ENCODE measurements at regions not wholly inside any gene's neighbourhood (a gene's known extent, or its start where the extent isn't known, plus 50 kb on each side); places are given as distances from the start of the nearest gene placed in this dataset.

- DNase-seq (ENCODE audit: low spot score) = no peak
These were observed 208.5 kb upstream of the NRP1 start for GRCh38 chr10:33542752-33543505.

GRCh38 chr10:33539116-33539515 is 204.6 kb upstream of the NRP1 start:
- DNase-seq (ENCODE audit: low spot score) = no peak

- no peak for DNase-seq (ENCODE audit: low spot score)
These were observed 202.6 kb upstream of the NRP1 start for GRCh38 chr10:33537066-33537465.

- no peak for DNase-seq (ENCODE audit: low spot score)
These were observed 202.0 kb upstream of the NRP1 start for GRCh38 chr10:33536508-33536907.

GRCh38 chr10:33535866-33536265 is 201.4 kb upstream of the NRP1 start:
- DNase-seq (ENCODE audit: low spot score) = no peak

- DNase-seq (ENCODE audit: low spot score) = no peak
These were observed 199.9 kb upstream of the NRP1 start for GRCh38 chr10:33534416-33534815.

- no peak for DNase-seq (ENCODE audit: low spot score)
These were observed 199.1 kb upstream of the NRP1 start for GRCh38 chr10:33533612-33534011.

- DNase-seq (ENCODE audit: low spot score) = no peak
These were observed 198.4 kb upstream of the NRP1 start for GRCh38 chr10:33532901-33533300.

GRCh38 chr10:33529234-33529633 is 194.8 kb upstream of the NRP1 start:
- no peak for DNase-seq (ENCODE audit: low spot score)

GRCh38 chr10:33524966-33525365 is 190.5 kb upstream of the NRP1 start:
- DNase-seq (ENCODE audit: low spot score) = no peak

GRCh38 chr10:33524041-33524440 is 189.6 kb upstream of the NRP1 start:
- DNase-seq (ENCODE audit: low spot score) = no peak

GRCh38 chr10:33523236-33523792 is 188.8 kb upstream of the NRP1 start:
- no peak for DNase-seq (ENCODE audit: low spot score)

- DNase-seq (ENCODE audit: low spot score) = no peak
These were observed 187.4 kb upstream of the NRP1 start for GRCh38 chr10:33521904-33522303.

- DNase-seq (ENCODE audit: low spot score) = no peak
These were observed 186.6 kb upstream of the NRP1 start for GRCh38 chr10:33521062-33521461.

GRCh38 chr10:33520223-33520622 is 185.8 kb upstream of the NRP1 start:
- DNase-seq (ENCODE audit: low spot score) = no peak

GRCh38 chr10:33519130-33519860 is 184.8 kb upstream of the NRP1 start:
- no peak for DNase-seq (ENCODE audit: low spot score)

GRCh38 chr10:33510206-33510605 is 175.7 kb upstream of the NRP1 start:
- no peak for DNase-seq (ENCODE audit: low spot score)

- DNase-seq (ENCODE audit: low spot score) = peak; percentile 7
These were observed 174.9 kb upstream of the NRP1 start for GRCh38 chr10:33509231-33509831.

GRCh38 chr10:33507662-33508425 is 173.4 kb upstream of the NRP1 start:
- no peak for DNase-seq (ENCODE audit: low spot score)

GRCh38 chr10:33506838-33507661 is 172.6 kb upstream of the NRP1 start:
- no peak for DNase-seq (ENCODE audit: low spot score)

GRCh38 chr10:33506391-33506790 is 171.9 kb upstream of the NRP1 start:
- no peak for DNase-seq (ENCODE audit: low spot score)

Data from CD4-positive, alpha-beta T cell treated with Interleukin-15 for 4 hours (primary cell).